ENCODE measurements at regions not wholly inside any gene's neighbourhood (a gene's known extent, or its start where the extent isn't known, plus 50 kb on each side); places are given as distances from the start of the nearest gene placed in this dataset.

DNA sequence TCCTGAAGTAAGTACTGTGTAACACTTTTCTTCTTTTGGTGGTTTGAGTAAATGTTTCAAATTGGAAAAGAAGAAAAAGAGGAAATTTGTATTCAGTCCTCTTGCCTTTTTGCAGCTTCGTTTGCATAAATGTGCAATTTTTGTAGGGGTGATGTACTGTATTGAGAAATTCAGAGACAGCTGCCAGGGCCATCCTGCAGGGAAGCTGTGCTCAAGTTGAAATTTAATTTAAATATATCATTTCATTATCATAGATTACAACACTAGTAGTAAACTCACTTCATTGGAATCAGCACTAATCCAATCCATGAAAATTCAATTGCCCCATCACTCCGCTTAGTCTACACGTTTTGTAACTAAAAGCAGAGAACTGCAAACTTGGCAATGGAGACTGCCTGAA is 415.4 kb downstream of the DNAJB9 start:
- DNase-seq (ENCODE audit: low read depth) = no peak

DNA sequence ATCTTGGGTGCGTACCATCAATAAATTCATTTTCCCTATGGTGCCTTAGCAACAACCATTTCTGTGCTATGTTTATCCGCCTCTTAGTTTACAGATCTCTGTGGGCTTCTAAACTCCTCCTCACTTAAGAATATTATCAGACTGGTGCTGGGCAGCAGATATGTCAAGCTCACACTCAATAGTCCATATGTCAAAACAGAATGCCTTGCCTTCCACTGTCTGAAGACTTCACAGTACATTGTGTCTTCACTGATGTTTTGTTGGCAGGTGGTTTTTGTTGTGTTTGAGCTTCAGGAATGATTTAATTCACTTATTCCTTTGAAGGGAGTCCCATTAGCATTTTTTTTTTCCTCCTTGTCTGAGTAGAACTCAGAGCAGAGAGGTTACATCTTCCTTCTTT is 419.6 kb downstream of the DNAJB9 start:
- DNase-seq (ENCODE audit: low read depth) = no peak

DNA sequence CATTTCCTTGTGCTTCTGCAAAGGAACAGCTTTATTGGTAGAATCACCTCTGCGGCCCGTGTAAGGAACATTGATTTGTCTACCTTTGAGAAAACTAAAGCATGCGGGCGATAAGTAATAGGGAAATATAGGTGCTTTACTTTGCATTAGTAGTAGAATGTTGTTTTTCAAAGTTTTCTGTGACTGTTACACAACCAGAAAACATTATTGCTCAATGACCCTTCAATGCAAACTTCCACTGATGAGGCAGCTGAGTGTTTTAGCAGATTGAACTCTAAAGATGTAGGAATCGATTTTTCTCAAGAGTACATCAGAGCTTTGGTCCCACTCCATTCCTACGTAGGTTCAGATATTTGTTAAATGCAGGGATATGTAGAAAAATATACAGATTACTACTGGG is 427.8 kb downstream of the DNAJB9 start:
- DNase-seq (ENCODE audit: low read depth) = no peak

DNA sequence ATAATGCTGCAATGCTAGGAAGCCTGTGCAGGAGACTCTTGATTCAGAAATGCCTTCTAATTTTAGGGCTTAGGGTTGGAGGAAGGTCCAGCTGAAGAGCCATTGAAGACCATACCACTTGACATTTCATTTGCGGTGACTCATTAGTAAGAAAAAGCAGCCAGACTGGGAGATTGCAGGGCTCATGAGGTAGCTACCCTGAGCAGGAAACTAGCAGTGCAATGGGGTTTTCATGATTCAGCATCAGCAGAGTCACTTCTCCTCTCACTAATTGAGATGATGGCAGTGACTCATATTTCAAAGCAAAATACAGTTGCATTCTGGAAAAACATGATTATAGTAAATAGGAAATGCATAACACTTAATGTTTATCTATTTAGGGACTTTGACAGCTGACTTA is 434.1 kb downstream of the DNAJB9 start:
- no peak for DNase-seq (ENCODE audit: low read depth)

DNA sequence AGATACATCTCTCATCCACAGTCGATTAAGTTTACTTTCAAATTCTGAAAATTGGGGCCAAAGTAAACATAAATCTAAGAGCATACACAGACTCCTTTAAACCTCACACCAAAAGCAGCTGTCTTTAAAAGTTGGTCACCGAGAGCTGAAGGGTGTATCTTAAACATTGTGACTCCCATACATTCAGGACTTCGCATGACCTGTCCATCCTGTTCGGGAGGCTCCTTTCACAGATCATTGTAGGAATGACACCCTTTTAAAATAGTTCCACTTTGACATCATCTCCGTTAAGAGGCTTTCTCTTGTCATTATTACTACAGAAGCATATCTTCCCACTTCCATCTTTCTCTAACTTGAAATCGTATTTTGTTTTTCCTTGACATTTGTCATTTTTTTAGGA is 440.0 kb downstream of the DNAJB9 start:
- DNase-seq (ENCODE audit: low read depth) = no peak

DNA sequence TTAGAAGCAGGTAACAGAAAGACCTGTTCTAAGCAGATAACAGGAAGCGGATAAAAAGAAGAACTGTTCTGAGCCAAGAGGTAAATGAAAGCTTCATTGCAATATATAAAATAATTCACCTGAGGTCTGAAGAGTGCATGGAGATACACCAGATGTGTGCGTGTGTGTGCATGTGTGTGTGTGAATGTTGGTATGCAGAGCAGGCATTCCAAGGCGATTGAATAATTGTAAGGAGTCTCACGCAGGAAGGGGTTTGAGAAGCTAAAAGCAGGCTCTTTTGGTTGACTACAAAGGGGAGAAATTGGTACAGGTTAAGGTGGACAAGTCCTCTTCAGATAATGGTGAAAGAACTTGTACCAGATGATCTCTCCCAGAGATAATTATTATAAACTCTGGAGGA is 450.6 kb downstream of the DNAJB9 start:
- no peak for DNase-seq (ENCODE audit: low read depth)

DNA sequence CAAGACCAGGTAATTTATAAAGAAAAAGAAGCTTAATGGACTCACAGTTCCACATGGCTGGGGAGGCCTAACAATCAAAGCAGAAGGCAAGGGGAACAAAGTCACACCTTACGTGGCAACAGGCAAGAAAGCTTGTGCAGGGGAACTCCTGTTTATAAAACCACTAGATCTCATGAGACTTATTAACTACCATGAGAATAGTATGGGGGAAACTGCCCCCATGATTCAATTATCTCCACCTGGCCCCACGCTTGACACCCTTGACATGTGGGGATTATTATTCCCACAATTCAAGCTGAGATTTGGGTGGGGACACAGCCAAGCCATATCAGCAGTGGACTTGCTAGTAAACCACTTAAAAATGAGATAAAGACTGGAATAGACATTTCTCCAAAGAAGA is 451.7 kb downstream of the DNAJB9 start:
- no peak for DNase-seq (ENCODE audit: low read depth)

DNA sequence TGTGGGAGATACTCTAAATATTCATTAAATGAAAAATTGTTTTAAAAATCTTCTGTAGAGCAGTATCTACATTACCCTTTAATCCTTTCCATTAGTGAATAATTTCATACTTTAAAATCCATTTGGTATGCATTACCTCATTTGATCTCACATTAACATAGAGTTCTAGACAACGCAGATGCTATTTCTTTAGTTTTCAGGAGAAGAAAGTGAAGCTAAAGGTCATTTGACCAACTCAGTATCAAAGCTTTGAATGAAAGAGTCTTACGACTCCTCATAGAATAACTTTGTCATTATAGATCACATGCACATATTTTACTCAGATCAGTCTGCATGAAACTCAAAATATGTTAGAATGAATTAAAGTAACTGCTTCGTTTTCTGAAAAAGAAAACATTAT is 460.2 kb downstream of the DNAJB9 start:
- no peak for DNase-seq (ENCODE audit: low read depth)

DNA sequence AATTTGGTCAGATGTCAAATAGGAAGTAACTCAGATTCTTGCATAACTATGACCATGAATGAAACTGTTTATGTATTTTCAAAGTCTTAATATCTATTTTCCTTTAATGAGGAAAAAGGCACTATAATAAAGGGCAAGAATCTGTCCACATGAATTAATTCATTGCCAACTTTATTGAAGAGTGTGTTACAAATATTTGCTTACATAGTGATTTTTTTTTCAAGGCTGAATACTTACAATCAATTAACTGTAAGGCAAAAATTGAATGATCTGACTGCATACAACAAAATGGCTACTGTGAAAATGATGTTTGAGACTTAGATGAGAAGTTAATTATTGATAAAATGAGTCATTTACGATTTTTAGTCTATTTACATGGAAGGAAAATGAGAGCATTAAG is 475.0 kb downstream of the DNAJB9 start:
- no peak for DNase-seq (ENCODE audit: low read depth)

DNA sequence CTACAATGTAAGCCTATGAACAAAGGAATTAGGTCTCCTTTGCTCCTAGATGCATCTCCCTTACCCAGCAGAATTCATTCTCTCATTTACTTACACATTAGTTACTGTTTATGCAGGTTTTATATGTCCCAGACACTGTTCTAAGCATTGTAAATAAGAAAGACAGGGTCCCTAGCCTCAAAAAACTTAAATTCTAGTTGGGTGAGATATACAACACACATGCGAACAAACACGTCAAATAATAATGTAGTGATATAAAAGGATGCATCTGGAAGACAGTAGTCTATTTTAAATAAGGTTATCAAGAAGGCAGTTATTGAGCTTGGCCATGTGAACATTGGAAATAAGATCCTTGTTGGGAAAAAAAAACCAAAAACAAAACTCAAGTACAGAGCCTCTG is 479.7 kb downstream of the DNAJB9 start:
- no peak for DNase-seq (ENCODE audit: low read depth)

DNA sequence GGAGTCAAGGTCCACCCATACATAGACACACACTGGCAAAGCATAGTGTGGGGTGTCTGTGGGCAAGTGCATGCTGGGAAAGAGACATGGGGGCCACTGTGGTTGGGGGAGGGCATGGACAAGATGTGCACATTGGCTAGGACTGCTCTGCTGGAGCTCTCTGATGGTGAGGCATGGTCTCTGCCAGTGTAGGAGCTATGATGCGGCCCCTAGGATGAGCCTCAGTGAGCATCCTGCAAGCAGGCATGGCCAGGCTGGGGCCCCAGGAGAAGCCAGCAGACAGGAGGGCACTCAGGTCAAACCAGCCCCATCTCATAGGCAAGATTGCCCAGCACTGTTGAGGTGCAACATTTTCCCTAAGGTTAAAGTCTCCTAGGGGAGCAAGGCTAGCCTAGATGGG is 489.4 kb downstream of the DNAJB9 start:
- no peak for DNase-seq (ENCODE audit: low read depth)

DNA sequence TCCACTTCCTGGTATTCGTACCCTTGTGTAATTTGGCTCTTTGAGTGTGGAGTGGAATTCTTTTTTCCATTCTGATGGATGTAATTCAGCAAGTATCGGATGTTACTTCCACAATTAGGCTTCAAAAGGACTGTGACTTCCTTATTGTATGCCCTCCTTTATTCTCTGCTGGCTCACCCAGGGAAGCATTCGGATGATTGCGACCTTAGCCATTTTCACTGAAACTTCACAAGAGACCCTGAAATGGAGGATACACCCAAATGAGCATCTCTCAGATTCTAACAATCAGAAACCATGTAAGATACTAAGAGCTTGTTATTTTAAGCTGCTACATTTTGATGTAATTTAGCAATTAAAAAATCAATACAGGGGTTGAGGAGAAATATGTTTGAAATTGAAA is 493.1 kb downstream of the DNAJB9 start:
- DNase-seq (ENCODE audit: low read depth) = no peak

DNA sequence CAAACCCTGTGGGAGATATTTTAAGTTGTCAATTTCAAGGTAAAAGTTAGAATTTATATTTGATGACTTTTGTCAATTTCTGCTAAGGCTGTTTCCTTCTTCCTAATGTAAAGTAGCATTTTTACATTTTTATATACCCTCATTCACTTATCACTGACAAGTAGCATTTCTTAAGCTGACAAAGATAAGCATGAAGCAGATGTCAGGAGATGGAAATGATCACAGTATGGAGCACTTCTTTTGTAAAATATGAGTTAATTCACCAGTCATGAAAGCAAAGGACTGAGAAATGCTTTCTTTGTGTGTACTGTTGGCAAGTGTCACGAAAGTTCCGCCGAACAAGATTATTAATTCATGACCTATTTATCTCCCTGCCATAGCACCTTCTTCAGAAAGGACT is 503.9 kb downstream of the DNAJB9 start:
- DNase-seq (ENCODE audit: low read depth) = no peak

DNA sequence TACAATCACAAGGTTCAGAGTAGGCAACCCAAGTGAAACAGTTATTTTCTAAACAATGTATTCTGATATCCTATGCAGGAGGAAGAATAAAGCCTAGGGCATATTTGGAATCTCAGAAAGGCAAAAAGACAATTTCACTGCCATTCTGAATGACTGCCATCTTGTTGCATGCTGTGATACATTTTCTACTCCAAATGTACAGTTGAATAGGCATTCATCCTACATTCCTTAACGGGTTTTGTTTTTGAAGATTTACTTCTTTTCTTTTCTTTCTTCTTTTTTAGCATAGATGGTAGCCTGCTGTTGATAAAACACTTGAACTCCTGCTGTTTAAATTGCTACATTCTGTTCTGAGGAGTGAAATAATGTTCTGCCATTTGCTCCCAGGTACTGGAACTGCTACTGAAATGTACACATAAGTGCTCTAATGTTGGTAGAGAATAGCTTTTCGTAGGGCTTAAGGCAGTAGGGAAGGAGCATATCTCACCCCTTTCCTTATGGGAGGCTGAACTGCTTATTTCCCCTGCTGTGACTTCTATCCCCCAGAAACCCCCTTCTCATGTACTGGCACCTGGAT is 506.8 kb downstream of the DNAJB9 start:
- no peak for DNase-seq (ENCODE audit: low read depth)

DNA sequence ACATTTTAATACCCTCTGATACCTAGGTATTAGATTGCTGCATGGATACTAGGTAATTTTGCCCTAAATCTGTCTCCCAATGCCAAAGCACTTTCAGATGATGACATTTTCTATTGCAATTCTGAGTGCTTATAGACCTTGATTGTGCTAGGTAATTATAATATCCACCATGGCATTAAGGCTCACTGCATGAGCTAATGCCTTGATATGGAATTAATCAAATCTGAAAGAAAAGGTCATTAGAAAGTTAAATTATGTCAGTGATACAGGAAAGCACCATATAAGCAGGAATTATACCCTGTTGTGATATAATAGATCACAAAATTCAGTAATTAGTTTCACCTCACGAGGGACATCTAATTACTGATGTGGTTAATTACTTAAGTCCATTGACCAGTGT is 521.4 kb downstream of the DNAJB9 start:
- no peak for DNase-seq (ENCODE audit: low read depth)

DNA sequence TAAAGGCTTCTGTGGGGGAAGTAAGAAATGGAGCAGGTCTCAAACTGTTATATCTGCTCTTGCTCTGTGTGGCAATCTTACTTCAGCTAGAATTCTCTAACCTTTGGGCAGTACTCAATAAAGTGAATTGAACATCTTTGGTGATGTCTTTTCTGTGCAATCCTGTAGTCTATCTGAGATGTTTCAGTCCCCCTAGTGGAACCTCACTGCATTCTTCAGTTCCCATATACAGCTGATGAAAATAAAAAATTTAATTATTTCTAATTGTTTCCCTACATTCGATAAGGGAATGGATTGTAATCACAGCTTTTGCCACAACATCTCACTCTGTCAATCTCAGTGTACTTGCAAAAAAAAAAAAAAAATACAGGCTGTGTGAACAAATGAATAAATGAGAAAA is 522.6 kb downstream of the DNAJB9 start:
- DNase-seq (ENCODE audit: low read depth) = no peak

DNA sequence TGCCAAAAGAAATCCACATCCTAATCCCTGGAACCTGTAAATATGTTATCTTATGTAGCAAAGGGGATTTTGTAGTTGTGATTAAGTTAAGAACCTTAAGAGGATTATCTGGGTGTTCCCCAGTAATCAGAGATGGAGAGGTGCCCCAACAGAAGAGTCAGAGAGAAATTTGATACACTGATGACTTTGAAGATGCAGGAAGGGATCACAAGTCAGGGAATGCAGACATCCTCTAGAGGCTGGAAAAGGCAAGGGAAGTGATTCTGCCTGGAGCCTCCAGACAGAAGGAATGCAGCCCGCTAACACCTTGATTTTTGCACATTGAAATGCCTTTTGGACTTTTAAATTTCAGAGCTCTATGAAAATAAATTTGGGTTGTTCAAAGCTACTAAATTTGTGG is 531.7 kb downstream of the DNAJB9 start:
- no peak for DNase-seq (ENCODE audit: low read depth)

DNA sequence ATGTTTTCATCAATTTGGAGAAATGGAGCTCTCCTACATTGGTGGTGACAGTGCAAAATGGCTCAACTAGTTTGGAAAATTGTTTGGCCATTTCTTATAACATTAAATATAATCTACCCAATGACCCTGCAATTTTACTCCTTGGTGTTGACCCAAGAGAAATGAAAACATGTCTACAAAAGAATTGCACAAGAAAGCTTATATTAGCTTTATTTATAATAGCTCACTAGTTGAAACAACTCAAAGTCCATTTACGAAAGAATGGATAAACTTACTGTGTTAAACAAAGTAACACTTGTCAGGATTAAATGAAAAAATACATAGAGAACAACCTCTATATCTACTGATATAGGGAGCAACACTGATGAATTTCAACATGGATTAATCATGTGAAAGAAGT is 539.9 kb downstream of the DNAJB9 start:
- no peak for DNase-seq (ENCODE audit: low read depth)

DNA sequence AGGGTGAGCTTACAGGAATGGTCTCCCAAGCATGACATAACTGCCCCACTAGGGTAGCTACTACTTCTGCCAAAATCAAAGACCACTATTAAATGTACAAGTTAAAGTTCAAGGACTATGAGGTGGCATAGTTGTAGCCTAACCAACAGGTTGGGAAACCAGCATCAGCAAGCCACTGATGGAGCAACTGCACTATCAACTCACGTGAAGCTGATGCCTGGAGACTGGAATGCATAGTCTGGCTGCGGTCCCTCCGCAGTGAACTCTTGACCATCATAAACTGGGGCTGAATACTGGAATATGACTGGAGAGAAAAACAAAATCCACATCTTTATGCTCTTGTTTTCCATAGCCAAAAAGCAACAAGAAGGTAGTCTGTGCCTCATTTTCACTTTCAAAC is 541.4 kb downstream of the DNAJB9 start:
- no peak for DNase-seq (ENCODE audit: low read depth)

DNA sequence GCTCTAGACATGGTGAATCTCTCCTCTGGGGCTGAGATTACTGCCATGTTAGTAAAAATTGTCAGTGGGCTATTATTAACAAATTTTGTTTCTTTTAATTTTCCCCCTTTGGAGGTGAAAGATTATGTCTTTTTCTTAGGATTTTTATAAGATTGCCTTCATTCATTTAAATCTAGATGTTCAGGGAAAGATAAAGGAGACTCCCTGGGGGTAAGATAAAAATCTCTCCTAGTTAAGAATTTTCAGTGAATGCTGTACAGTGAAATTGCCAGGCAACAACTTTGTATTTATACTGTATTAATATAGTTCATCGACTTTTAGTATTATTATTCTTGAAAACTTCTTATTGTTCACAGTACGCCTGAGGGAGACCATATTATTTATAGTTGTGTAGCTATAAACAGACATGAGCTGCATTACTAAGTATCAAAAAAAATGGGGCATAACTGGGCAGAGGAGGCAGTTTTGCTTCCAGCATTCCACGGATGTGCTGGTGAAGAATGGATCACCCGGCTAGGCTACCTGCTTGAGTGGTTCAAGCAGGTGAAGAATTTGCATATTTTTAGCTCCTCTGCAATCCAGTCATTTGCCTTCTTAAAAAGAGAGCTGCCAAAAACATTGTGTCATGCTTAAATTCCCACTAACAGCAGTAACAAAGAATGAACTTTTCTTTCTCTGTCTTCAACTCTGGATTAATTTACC is 552.1 kb downstream of the DNAJB9 start:
- no peak for DNase-seq (ENCODE audit: low read depth)

DNA sequence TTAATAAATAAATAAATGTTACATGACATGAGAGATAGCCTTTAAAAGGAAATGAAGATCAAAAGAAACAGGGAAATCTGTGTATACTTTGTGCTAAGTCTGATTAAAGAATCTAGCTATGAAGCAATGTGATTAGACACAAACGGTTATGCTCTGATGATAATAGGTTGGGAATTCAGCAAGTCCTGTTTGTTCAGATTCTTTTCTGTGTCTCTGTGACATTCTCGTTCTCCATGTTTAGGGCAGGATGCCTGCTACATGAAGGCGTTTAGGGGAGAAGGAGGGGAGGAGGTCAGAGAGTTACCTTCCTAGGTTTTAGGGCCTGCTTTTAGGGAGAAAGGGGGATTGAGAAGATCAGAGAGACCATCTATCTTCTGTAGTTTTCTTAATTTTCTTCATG is 555.3 kb downstream of the DNAJB9 start:
- DNase-seq (ENCODE audit: low read depth) = no peak

DNA sequence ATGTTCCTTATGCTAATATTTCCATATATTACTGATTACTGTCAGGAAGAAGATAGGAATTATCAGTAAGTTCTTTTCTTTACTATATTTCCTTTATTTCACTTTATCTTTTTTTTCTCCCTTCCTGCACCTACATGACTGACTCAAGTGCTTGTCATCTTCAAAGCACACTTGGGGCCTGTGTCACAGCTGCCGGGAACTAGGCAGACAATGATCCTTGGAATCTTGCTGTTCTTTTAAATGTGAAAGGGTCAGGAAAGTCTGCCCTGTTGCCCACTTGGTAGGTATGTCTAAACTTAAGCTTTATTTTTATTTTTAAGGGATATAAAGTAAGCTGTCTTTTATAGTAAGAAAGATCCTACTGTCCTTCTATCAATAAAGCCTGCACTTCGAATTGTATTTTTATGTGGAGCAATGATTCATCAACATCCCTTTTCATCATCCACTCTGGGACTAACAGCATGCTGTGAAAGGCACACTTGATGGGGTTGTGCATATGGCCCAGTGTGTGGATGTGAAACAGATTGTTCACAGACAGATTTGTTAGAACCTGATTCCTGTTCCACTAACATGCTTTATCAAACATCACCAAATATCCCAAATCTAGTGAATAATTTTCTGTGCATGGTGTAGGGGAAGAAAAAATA is 556.9 kb downstream of the DNAJB9 start:
- no peak for DNase-seq (ENCODE audit: low read depth)

DNA sequence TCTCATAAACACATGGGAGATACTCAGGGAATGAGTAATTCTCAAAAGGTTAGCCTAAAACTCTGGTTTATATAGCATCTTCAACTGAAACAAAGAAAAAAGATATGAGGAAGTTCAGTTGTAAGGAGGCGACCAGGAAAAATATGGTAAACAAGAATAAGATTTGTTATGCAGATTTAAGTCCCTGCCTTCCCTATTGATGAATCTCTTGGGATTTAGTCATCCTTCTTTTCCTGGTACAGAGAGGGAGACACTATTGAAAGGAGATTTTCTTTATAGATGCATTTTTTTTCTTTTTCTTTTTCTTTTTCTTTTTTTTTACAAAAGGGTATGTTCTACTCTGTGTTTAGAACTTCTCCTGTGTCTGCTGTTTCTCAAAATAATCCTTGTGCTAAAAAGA is 557.5 kb downstream of the DNAJB9 start:
- no peak for DNase-seq (ENCODE audit: low read depth)

DNA sequence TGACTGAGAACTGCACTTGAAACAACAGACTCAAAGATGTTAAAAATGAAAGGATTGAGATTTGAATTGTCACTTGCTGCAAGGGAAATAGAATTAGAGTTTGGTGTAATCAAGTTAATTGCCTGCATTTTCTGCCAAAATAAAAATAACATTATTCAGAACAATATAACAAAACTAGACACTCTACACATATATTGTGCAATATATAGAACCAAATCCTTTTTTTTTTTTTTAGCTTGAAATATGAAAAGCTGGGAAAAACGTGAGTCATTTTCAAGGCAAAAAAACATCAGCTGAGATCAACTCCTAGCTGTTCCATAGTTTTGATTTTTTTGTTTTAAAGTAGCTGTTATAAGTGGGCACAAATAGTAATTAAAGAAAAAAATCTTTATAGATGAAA is 561.5 kb downstream of the DNAJB9 start:
- no peak for DNase-seq (ENCODE audit: low read depth)
